Adrenal gland (tissue), 9 donors: ENCODE measurements at regions not wholly inside any gene's neighbourhood (a gene's known extent, or its start where the extent isn't known, plus 50 kb on each side); places are given as distances from the start of the nearest gene placed in this dataset.

Experiments
- DNase-seq, 7 donors: peaks; one replicate each; pipeline ENCODE4 v3.0.0-alpha.2; 2019 to 2020
- H3K27ac ChIP-seq, 5 donors: fragments of 200-600 bp; sonication (generic) in 4 of 5; 1 replicate in 3 of 5; 2 replicates in 2 of 5; pipeline versions ENCODE4 v1.5.1 to v1.8.0; 2016 to 2020; ENCODE audit warnings: mild to moderate bottlenecking in 1 of 5
- H3K27me3 ChIP-seq: fragments of 200-600 bp; 2 replicates; pipeline ENCODE4 v1.8.0; 2021
- H3K36me3 ChIP-seq, 2 donors: fragments of 200-600 bp; replicated peaks in 1 of 2; 1 replicate in 1 of 2; 2 replicates in 1 of 2; pipeline versions ENCODE4 v1.5.1 to v1.8.0; 2018 to 2022
- H3K4me1 ChIP-seq, 2 donors: fragments of 200-600 bp; replicated peaks in 1 of 2; 1 replicate in 1 of 2; 2 replicates in 1 of 2; pipeline versions ENCODE4 v1.5.1 to v1.8.0; 2018 to 2021
- H3K4me3 ChIP-seq, 4 donors: fragments of 200-600 bp; sonication (generic) in 3 of 4; one replicate each; pipeline ENCODE4 v1.5.1; 2016 to 2018
- H3K9me3 ChIP-seq, 3 donors: fragments of 200-600 bp; sonication (generic) in 1 of 3; replicated peaks in 1 of 3; 1 replicate in 2 of 3; 2 replicates in 1 of 3; pipeline versions ENCODE4 v1.5.1 to v1.8.0; 2016 to 2021
- POLR2A ChIP-seq, 2 donors: fragments of 450-650 bp; IDR thresholded peaks; one replicate each; pipeline ENCODE4 v1.6.1; 2017; ENCODE audit warnings: antibody characterized with exemption in 2 of 2, mild to moderate bottlenecking in 2 of 2, moderate library complexity in 1 of 2
- WGBS, 4 donors: extraction: QIAGEN DNeasy Blood & Tissue Kit in 2 of 4; methylation state at CpG; one replicate each; pipeline versions ENCODE4 v1.1.5 to v1.1.7; 2013 to 2017; 5-methylcytosine and 5-hydroxymethylcytosine counted together
- intact Hi-C, 2 donors: fragments of 100-400 bp; cut with DNase I; formaldehyde crosslinking; loops; one replicate each; pipeline versions ENCODE4 v1.14.1 to v1.15.0; 2022 to 2023
- TF ChIP-seq, protein P1 (sequence below), 6 experiments: fragments of 450-650 bp in 4 of 6; fragments of 200-600 bp in 2 of 6; sonication (generic) in 1 of 6; IDR thresholded peaks; 1 replicate in 5 of 6; 2 replicates in 1 of 6; pipeline versions ENCODE4 v1.5.1 to v1.8.0; 2016 to 2021; ENCODE audit warnings: antibody characterized with exemption in 6 of 6, mild to moderate bottlenecking in 2 of 6, moderate library complexity in 1 of 6
- donor health status: healthy with polysubstance abuse.
- donor health status: Bipolar disorder and iron deficiency.
- donor health status: DM: yes; HTN: yes; CAD: no.
- donor health status: DM: no; HTN: no; CAD: no.
- donor health status: DM: no; HTN: no; CAD: no.

DNA sequence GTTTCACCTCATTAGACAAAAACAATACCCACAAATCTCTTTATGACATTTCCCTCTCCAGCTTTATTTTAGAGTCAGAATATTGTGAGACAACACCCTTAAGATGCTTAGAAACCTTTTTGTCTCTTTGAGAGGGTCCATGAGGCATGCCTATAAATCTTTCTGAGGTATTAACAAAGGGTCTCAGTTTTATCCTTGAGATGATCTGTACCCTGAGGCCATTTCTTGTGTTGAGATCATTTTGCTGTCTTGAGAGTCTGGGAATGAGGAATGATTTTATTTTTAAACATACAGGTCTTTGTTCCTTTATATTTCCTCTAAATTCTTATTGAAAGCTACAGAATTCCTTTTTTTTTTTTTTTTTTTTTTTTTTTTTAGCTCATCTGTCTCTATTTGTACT, 179.7 kb upstream of the HS3ST4 start:
- Histone ChIP-seq H3K27me3 (no peaks in the 10 kb centered on the region), H3K4me3 (no peak overlapping the region), H3K9me3 (no peaks in the 10 kb centered on the region), H3K36me3 (no peaks in the 10 kb centered on the region), H3K27ac (no peak overlapping the region), H3K4me1 (no peaks in the 10 kb centered on the region)
- no peak for TF ChIP-seq POLR2A (IDR thresholded peaks at IDR 0.05)
- TF ChIP-seq, protein P1, sequence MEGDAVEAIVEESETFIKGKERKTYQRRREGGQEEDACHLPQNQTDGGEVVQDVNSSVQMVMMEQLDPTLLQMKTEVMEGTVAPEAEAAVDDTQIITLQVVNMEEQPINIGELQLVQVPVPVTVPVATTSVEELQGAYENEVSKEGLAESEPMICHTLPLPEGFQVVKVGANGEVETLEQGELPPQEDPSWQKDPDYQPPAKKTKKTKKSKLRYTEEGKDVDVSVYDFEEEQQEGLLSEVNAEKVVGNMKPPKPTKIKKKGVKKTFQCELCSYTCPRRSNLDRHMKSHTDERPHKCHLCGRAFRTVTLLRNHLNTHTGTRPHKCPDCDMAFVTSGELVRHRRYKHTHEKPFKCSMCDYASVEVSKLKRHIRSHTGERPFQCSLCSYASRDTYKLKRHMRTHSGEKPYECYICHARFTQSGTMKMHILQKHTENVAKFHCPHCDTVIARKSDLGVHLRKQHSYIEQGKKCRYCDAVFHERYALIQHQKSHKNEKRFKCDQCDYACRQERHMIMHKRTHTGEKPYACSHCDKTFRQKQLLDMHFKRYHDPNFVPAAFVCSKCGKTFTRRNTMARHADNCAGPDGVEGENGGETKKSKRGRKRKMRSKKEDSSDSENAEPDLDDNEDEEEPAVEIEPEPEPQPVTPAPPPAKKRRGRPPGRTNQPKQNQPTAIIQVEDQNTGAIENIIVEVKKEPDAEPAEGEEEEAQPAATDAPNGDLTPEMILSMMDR (IDR thresholded peaks at IDR 0.05), result no peak
- intact Hi-C loops, result no loop called here
- DNase-seq, result no peak

DNA sequence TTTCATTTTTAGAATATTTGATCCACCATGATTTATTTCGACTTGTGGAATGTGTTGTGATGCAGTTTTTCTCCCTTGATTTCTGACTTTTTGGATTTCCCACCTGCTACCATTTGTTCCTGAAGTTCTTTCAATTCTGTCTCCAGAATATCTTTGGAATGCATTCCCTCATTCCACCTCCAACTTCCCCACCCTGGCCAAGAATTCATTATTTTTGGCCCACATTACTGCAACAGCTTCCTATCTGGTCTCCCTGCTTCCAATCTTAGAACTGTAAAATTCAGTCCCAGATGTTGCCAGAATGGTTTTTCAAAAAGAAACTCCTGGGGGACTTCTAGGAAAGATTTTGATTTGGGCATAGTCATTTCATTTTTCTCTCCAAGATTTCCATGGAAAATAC, 182.3 kb upstream of the HS3ST4 start:
- intact Hi-C loops, result no loop called here
- Histone ChIP-seq H3K9me3 (no peaks in the 10 kb centered on the region), H3K4me3 (no peak overlapping the region), H3K27me3 (no peaks in the 10 kb centered on the region), H3K4me1 (no peaks in the 10 kb centered on the region), H3K36me3 (no peaks in the 10 kb centered on the region), H3K27ac (no peak overlapping the region)
- no peak for TF ChIP-seq POLR2A (IDR thresholded peaks at IDR 0.05)
- TF ChIP-seq, protein P1 (IDR thresholded peaks at IDR 0.05), result no peak
- 39 to 53% (median 46%) methylated on average over 1 of the region's 1 CpG for WGBS, 4 donors
- DNase-seq, result no peak

DNA sequence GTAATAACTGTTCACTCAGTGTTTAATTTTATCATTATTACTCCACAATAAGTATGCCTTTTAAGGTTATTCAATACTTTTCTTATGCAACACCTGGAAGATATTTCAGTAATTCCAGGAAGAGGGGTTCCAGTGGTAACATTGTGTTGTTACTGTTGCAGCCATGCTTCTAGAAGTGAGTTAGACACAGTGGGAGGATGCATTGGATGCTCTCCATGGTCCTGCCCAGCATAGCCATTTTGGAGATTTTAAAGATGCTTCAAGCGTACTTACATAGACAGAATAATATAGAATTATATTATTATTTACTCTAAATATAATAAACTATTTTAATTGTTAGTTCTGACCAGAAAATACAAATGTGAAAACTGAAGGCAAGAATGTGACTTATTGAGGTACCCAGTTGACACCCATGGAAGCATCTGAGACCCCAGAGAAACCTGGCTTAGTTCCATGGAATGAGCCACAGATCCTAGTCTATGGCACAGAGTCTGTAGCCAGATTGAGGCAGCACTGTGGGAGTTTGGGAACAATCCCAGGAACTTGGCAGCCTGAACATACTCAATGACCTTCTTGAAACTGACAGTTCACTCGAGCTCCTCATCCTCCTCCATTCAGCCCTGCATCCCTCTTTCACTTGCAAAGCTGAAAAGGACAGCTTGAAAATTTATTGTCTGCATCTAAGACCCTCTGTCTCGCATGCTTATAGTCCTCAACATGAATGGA, 190.1 kb upstream of the HS3ST4 start:
- no peak for DNase-seq
- TF ChIP-seq, protein P1 (IDR thresholded peaks at IDR 0.05), result no peak
- TF ChIP-seq POLR2A (IDR thresholded peaks at IDR 0.05), result no peak
- Histone ChIP-seq H3K36me3 (no peaks in the 10 kb centered on the region), H3K27ac (no peak overlapping the region), H3K27me3 (no peaks in the 10 kb centered on the region), H3K4me3 (no peak overlapping the region), H3K4me1 (no peaks in the 10 kb centered on the region), H3K9me3 (no peaks in the 10 kb centered on the region)
- 42 to 58% (median 53%) methylated on average over 3 of the region's 3 CpGs for WGBS, 4 donors
- intact Hi-C loops, result no loop called here

DNA sequence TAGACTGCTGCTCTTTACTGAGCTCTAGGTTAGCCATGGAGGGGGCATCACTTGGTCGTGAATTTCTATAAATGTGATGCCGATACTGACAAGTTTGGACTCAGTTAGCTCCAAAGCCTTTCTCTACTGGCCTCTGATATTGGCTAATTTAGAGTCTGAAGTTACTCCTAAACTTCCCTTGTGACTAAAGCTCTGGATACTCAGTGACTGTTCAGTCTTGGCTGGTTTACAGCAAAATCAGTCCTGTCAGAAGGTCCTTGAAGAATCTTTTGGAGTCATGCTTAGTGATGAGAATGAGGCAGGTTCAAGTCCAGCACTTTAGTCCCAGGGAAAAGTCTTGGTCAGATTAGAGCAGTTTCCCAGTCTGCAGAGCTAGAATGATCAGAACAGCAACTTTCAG, 197.5 kb upstream of the HS3ST4 start:
- Histone ChIP-seq H3K27ac (no peak overlapping the region), H3K4me1 (no peaks in the 10 kb centered on the region), H3K36me3 (no peaks in the 10 kb centered on the region), H3K9me3 (no peaks in the 10 kb centered on the region), H3K4me3 (no peak overlapping the region), H3K27me3 (no peaks in the 10 kb centered on the region)
- no peak for TF ChIP-seq POLR2A (IDR thresholded peaks at IDR 0.05)
- TF ChIP-seq, protein P1 (IDR thresholded peaks at IDR 0.05), result no peak
- 81 to 100% (median 89%) methylated on average over 2 of the region's 2 CpGs for WGBS, 4 donors
- peak in 1 of 7 donors; percentile 31 for DNase-seq
- intact Hi-C loops, result no loop called here
